ENCODE measurements at regions not wholly inside any gene's neighbourhood (a gene's known extent, or its start where the extent isn't known, plus 50 kb on each side); places are given as distances from the start of the nearest gene placed in this dataset.

GRCh38 chr21:41648591-41649031 is 118.2 kb downstream of the RIPK4 start:
- no peaks in the 10 kb centered on the region for H3K9me3 Mint-ChIP-seq (ENCODE audit: low read depth)
- H3K36me3 Mint-ChIP-seq, result no peaks in the 10 kb centered on the region
- peaks cover 7% of the 10 kb centered on the region for H3K27me3 Mint-ChIP-seq
- H3K4me1 Mint-ChIP-seq (ENCODE audit: low read depth), result no peaks in the 10 kb centered on the region
- H3K4me3 Mint-ChIP-seq, result no peak overlapping the region
- no peak overlapping the region for H3K27ac Mint-ChIP-seq

- H3K36me3 Mint-ChIP-seq, result no peaks in the 10 kb centered on the region
- no peak overlapping the region for H3K27ac Mint-ChIP-seq
- no peaks in the 10 kb centered on the region for H3K4me1 Mint-ChIP-seq (ENCODE audit: low read depth)
- H3K4me3 Mint-ChIP-seq, result no peak overlapping the region
- peaks cover 8% of the 10 kb centered on the region for H3K27me3 Mint-ChIP-seq
- H3K9me3 Mint-ChIP-seq (ENCODE audit: low read depth), result no peaks in the 10 kb centered on the region
Measured at GRCh38 chr21:41647806-41648561, 118.9 kb downstream of the RIPK4 start.

GRCh38 chr21:41643246-41643966 is 123.4 kb downstream of the RIPK4 start:
- peaks cover 20% of the 10 kb centered on the region for H3K27me3 Mint-ChIP-seq
- H3K4me1 Mint-ChIP-seq (ENCODE audit: low read depth), result no peaks in the 10 kb centered on the region
- no peak overlapping the region for H3K27ac Mint-ChIP-seq
- no peaks in the 10 kb centered on the region for H3K36me3 Mint-ChIP-seq
- H3K4me3 Mint-ChIP-seq, result no peak overlapping the region
- no peaks in the 10 kb centered on the region for H3K9me3 Mint-ChIP-seq (ENCODE audit: low read depth)

- H3K27ac Mint-ChIP-seq, result no peak overlapping the region
- no peak overlapping the region for H3K4me3 Mint-ChIP-seq
- no peaks in the 10 kb centered on the region for H3K4me1 Mint-ChIP-seq (ENCODE audit: low read depth)
- peaks cover 18% of the 10 kb centered on the region for H3K27me3 Mint-ChIP-seq
- no peaks in the 10 kb centered on the region for H3K9me3 Mint-ChIP-seq (ENCODE audit: low read depth)
- no peaks in the 10 kb centered on the region for H3K36me3 Mint-ChIP-seq
Measured at GRCh38 chr21:41641821-41642701, 124.8 kb downstream of the RIPK4 start.

GRCh38 chr21:41641510-41641815 is 125.4 kb downstream of the RIPK4 start:
- H3K27me3 Mint-ChIP-seq, result peaks cover 18% of the 10 kb centered on the region
- H3K27ac Mint-ChIP-seq, result no peak overlapping the region
- no peak overlapping the region for H3K4me3 Mint-ChIP-seq
- no peaks in the 10 kb centered on the region for H3K4me1 Mint-ChIP-seq (ENCODE audit: low read depth)
- H3K36me3 Mint-ChIP-seq, result no peaks in the 10 kb centered on the region
- no peaks in the 10 kb centered on the region for H3K9me3 Mint-ChIP-seq (ENCODE audit: low read depth)

- H3K27me3 Mint-ChIP-seq, result peaks cover 18% of the 10 kb centered on the region
- no peaks in the 10 kb centered on the region for H3K9me3 Mint-ChIP-seq (ENCODE audit: low read depth)
Measured at GRCh38 chr21:41640748-41641509, 125.9 kb downstream of the RIPK4 start.

GRCh38 chr21:41639766-41640165 is 127.1 kb downstream of the RIPK4 start:
- Mint-ChIP-seq H3K27ac (no peak overlapping the region), H3K4me1 (ENCODE audit: low read depth) (no peaks in the 10 kb centered on the region), H3K4me3 (no peak overlapping the region), H3K9me3 (ENCODE audit: low read depth) (no peaks in the 10 kb centered on the region), H3K27me3 (peaks cover 19% of the 10 kb centered on the region), H3K36me3 (no peaks in the 10 kb centered on the region)

More at GRCh38 chr21:41640748-41641509, 125.9 kb downstream of the RIPK4 start:
- no peaks in the 10 kb centered on the region for H3K4me1 Mint-ChIP-seq (ENCODE audit: low read depth)
- H3K4me3 Mint-ChIP-seq, result no peak overlapping the region
- no peak overlapping the region for H3K27ac Mint-ChIP-seq
- H3K36me3 Mint-ChIP-seq, result no peaks in the 10 kb centered on the region

- Mint-ChIP-seq H3K27me3 (peaks cover 18% of the 10 kb centered on the region), H3K36me3 (no peaks in the 10 kb centered on the region), H3K27ac (no peak overlapping the region), H3K4me1 (ENCODE audit: low read depth) (no peaks in the 10 kb centered on the region), H3K9me3 (ENCODE audit: low read depth) (no peaks in the 10 kb centered on the region), H3K4me3 (no peak overlapping the region)
Measured at GRCh38 chr21:41639336-41639735, 127.5 kb downstream of the RIPK4 start.

GRCh38 chr21:41638201-41638790 is 128.6 kb downstream of the RIPK4 start:
- Mint-ChIP-seq H3K4me3 (no peak overlapping the region), H3K27ac (no peak overlapping the region), H3K4me1 (ENCODE audit: low read depth) (no peaks in the 10 kb centered on the region), H3K9me3 (ENCODE audit: low read depth) (no peaks in the 10 kb centered on the region), H3K27me3 (peaks cover 15% of the 10 kb centered on the region), H3K36me3 (no peaks in the 10 kb centered on the region)

- Mint-ChIP-seq H3K4me1 (ENCODE audit: low read depth) (no peaks in the 10 kb centered on the region), H3K9me3 (ENCODE audit: low read depth) (no peaks in the 10 kb centered on the region), H3K36me3 (no peaks in the 10 kb centered on the region), H3K4me3 (no peak overlapping the region), H3K27me3 (peaks cover 13% of the 10 kb centered on the region), H3K27ac (no peak overlapping the region)
Measured at GRCh38 chr21:41636636-41637630, 129.0 kb upstream of the TMPRSS2 start.

- H3K4me3 Mint-ChIP-seq, result no peak overlapping the region
- H3K4me1 Mint-ChIP-seq (ENCODE audit: low read depth), result no peaks in the 10 kb centered on the region
- H3K27ac Mint-ChIP-seq, result no peak overlapping the region
- H3K27me3 Mint-ChIP-seq, result peaks cover 8% of the 10 kb centered on the region
- no peaks in the 10 kb centered on the region for H3K9me3 Mint-ChIP-seq (ENCODE audit: low read depth)
- H3K36me3 Mint-ChIP-seq, result no peaks in the 10 kb centered on the region
Measured at GRCh38 chr21:41635874-41636273, 127.9 kb upstream of the TMPRSS2 start.

- Mint-ChIP-seq H3K9me3 (ENCODE audit: low read depth) (no peaks in the 10 kb centered on the region), H3K4me1 (ENCODE audit: low read depth) (no peaks in the 10 kb centered on the region), H3K4me3 (no peak overlapping the region), H3K27me3 (peaks cover 6% of the 10 kb centered on the region), H3K36me3 (no peaks in the 10 kb centered on the region), H3K27ac (no peak overlapping the region)
Measured at GRCh38 chr21:41634858-41635257, 126.9 kb upstream of the TMPRSS2 start.

GRCh38 chr21:41634211-41634694 is 126.3 kb upstream of the TMPRSS2 start:
- H3K27ac Mint-ChIP-seq, result no peak overlapping the region
- H3K27me3 Mint-ChIP-seq, result peaks cover 2% of the 10 kb centered on the region
- no peaks in the 10 kb centered on the region for H3K9me3 Mint-ChIP-seq (ENCODE audit: low read depth)
- no peak overlapping the region for H3K4me3 Mint-ChIP-seq
- no peaks in the 10 kb centered on the region for H3K4me1 Mint-ChIP-seq (ENCODE audit: low read depth)
- H3K36me3 Mint-ChIP-seq, result no peaks in the 10 kb centered on the region
